GM19455 (cell line): ENCODE measurements at regions not wholly inside any gene's neighbourhood (a gene's known extent, or its start where the extent isn't known, plus 50 kb on each side); places are given as distances from the start of the nearest gene placed in this dataset.

ENCODE experiments used
- ATAC-seq: cut with Tn5 transposase; IDR thresholded peaks from one replicate; pipeline ENCODE4 v1.9.1; 2021; ENCODE audit not compliant: unreplicated experiment

GRCh38 chr4:67051000-67051789 lies 494.1 kb downstream of the CENPC start:
- ATAC-seq, result no peak

- ATAC-seq, result no peak
These were observed 495.9 kb downstream of the CENPC start for GRCh38 chr4:67049446-67049845.

GRCh38 chr4:67048530-67048929 lies 496.8 kb downstream of the CENPC start:
- ATAC-seq, result no peak

GRCh38 chr4:67040315-67040714 lies 505.0 kb downstream of the CENPC start:
- no peak for ATAC-seq

- ATAC-seq, result no peak
These were observed 507.1 kb downstream of the CENPC start for GRCh38 chr4:67038228-67038566.

GRCh38 chr4:67037504-67038227 lies 507.6 kb downstream of the CENPC start:
- no peak for ATAC-seq

DNA sequence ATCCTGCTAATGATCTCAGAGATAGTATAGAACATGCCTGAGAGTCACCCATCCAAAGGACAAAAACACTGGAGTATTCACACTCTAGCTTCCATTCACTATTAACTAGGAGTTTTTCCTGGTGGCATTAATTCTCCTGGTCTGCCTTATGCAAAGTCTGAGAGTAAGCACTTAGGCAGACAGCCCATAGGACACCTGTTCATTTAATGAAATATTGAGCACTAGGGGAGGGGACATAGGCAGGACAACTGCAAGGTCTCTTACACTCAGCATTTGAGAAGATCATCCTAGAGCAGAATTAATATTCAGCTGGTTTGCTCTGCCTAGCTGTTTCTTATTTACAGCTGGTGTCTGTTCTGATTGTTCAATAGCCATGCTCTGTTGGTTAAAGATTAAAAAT lies 508.5 kb downstream of the CENPC start:
- ATAC-seq, result no peak

- ATAC-seq, result no peak
These were observed 509.3 kb downstream of the CENPC start for GRCh38 chr4:67035986-67036385.

- no peak for ATAC-seq
These were observed 509.8 kb downstream of the CENPC start for GRCh38 chr4:67035501-67035900.

GRCh38 chr4:67030636-67031035 lies 514.7 kb downstream of the CENPC start:
- no peak for ATAC-seq

DNA sequence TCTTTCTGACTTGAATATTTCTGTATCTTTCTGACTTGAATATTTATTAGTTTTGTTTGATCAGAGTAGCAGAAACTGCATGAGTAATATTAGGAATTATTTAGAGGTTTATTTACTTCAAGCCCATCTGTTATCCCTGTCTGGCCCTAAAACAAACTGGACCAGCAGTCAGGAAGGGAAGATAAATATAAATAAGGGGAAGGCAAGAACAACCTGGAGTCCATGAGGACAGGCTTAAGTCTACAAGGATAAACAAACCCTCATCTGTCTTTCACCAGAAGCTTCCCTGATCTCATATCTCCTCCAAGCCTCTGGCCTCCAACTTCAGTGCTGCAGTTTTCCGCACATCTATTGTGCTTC lies 524.9 kb downstream of the CENPC start:
- ATAC-seq, result no peak

DNA sequence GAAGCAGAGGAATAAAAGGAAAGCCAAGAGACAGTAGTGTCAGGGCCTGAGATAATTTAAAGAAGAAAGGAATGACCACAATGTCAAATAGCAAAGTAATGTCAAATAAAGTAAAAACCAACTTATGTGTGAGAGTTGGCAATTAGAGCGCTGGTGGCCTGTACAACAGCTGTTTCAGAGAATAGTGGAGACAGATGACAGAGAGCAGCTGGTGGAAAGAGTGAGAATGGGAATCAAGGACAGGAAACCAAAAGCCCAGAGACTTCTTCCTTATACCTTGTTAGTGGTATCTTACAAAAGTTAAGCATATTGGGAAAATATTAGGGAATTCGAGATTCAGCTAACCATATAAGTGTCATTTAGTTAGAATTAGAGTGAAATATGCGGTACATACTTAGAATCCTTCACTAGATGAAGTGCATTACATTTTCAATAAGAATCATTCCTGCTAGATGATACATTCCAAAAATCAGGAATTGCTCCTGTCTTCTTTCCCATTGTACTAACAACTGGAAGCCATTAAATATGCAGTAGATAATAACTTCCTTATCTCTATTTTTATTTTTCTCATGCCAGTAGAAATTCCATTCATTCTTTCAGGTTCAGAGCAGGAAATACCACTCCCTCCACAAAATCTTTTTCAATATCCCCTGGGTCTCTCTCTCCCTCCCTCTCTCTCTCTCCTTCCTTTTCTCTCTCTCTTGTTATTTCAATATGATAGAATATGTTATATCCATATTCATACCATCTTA lies 525.4 kb downstream of the CENPC start:
- ATAC-seq, result no peak

GRCh38 chr4:67014592-67014991 lies 530.7 kb downstream of the CENPC start:
- ATAC-seq, result no peak

DNA sequence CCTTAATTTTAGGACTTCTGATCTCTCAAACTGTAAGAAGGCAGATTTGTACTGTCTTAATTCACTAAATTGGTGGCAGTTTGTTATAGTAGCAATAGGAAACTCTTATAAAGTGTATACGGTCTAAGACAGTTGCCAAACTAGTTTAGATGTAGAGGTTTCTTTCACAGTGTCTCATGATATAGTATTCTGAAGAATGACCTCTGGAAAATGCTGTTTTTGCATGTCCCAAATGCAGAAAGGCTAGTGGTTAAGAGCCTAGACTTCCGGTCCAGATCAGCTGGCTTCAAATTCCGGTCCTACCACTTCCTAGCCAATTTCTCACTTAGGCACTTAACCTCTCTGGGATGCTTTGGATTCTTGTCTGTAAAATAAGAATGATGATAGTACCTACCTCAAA lies 538.5 kb downstream of the CENPC start:
- ATAC-seq, result no peak

DNA sequence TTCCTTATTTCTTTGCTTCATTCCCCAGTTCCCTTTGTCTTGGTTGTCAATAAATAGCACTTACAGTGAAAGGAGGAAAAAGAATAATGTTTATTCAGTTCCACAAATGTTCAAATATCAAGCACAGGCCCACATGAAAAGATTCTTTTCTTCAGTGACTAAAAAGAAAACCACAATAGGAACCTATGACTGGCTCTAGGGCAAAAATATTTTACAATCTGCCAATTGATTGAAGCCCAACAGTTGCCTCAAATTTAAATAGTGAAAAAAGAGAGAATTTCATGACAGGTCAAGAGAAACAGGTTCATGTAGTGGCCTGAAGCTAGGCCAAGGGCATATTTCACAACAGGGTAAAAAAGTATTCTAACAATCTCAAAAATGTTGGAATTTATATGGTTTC lies 553.8 kb downstream of the CENPC start:
- ATAC-seq, result no peak

DNA sequence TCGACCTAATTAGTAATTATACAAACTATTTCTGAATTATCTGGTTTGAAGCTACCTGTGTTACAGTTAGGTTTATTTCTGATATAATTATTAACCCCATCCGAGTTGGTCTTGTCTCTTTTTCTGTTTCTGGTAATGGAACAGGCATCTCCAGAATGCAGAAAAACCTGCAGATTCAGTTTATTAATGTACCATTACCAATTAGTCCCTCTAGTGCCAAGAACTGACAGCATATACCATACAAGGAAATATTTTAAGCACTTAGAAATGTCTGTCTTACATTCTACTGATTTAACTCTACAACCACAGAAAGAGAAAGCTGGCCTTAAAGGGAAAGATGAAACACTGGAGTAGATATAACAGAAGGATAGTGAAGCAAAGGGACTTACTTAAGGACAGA lies 570.6 kb downstream of the CENPC start:
- no peak for ATAC-seq

DNA sequence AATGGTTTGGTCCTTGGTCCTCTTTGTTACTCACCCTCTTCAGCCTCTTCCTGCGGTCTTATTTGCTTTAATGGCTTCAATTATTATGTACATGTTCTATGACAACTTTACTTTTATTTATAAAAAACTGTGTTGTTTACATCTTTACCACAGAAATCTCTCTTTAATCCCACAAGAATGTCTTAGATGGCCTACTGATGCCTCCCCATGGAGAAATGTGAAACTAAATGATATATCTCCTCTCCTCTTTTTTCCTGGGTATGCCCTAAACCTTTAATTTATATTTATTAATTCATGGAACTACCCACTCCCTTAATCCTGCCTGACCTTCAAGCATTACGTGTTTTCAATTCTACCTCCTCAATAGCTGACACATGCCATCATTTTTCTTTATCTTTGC lies 573.2 kb downstream of the CENPC start:
- no peak for ATAC-seq

DNA sequence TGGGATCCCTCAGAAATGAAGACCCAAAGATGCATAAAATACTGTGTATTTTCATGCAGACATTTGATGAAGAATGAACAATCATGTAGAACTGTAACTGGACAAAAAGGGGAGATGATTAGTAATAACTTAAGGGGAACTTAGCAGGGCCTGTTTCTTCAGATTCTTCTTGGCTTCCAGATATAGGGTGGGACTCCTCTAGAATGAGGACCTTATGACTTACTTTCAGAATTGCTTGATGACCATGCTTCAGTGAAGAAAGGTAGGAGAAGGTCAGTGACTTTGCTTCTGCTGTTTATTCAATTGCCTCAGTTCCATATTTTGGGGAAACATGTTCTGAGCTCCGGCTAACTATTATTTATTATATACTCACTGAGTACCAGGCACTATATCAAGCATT lies 580.8 kb downstream of the CENPC start:
- no peak for ATAC-seq

GRCh38 chr4:66963084-66963483 lies 582.2 kb downstream of the CENPC start:
- no peak for ATAC-seq

DNA sequence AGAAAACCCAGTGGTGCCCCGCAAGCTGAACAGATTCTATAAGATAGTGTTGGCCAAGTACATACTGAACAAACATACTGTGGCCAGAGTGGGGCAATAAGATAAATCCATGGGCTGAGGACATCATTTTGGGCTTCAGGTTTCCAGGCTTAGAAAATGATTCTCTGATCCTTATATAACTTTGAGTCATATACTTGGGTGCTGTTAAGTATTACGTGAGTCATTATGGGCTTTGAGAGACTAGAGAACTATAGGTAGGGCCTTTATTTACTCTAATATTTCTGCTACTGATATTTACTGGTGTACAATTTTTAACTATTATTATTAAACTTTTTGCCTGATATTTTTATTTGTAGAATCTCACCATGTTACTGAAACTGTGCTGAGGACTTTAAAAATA lies 586.1 kb downstream of the CENPC start:
- ATAC-seq, result no peak

DNA sequence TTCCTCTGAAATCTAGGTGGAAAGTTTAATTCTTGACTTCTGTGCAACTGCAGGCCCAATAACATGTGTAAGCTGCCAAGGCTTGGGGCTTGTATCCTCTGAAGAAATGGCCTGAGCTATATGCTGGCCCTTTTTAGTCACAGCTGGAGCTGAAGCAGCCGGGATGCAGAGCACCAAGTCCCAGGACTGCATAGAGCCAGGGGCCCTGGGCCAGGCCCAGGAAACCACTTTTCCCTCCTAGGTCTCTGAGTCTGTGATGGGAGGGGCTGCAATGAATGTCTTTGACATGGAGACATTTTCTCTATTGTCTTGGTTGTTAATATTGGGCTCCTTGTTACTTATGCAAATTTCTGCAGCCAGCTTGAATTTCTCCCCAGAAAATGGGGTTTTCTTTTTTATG lies 588.5 kb downstream of the CENPC start:
- ATAC-seq, result no peak

DNA sequence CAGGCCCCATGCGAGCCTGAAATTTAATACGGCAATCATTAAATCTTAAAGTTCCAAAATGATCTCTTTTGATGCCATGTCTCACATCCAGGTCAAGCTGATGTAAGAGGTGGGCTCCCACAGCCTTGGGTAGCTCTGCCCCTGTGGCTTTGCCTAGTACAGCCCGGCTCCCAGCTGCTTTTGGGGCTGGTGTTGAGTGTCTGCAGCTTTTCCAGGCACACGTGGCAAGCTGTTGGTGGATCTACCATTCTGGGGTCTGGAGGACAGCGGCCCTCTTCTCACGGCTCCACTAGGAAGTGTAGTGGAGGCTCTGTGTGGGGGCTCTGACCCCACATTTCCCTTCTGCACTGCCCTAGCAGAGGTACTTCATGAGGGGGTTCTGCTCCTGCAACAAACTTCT lies 588.9 kb downstream of the CENPC start:
- ATAC-seq, result no peak
